ENCODE measurements at regions not wholly inside any gene's neighbourhood (a gene's known extent, or its start where the extent isn't known, plus 50 kb on each side); places are given as distances from the start of the nearest gene placed in this dataset.

DNA sequence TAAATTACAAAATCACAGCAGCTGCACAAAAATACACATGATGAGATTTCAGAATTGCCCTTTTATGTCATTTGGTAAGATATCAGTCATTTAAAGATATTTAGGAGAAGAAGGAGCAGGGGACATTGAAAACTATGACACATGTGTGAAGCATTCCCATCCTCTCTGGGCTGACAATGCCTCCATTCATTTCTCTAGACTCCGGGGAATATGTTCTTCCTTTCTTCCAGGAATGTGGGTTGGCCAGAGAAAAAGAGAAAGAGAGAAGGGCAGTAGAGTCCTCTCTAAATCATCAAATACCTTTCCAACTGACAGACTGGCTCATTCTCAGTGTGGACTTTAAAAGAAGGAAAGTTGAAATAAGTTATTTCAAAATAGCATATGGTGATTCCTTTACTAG, 205.6 kb upstream of the ADAMTSL1 start:
- intact Hi-C loops (cut with DNase I; ENCODE audit: low total_unique reads): no loop called here
- H3K4me3 ChIP-seq: no peak overlapping the region
- DNase-seq: no peak
- H3K9me3 ChIP-seq: no peaks in the 10 kb centered on the region
- in situ Hi-C loops (cut with MboI; ENCODE audit: low sequenced_read_pairs in 4 of 4): loop anchor here in 2 of 4 donors (25.0 kb wide), 2 partner anchors 169 to 1194 kb away; no protein-coding TSS in a partner anchor
- ATAC-seq: no peak
- H3K36me3 ChIP-seq: no peaks in the 10 kb centered on the region
- H3K4me1 ChIP-seq: no peaks in the 10 kb centered on the region
- H3K27me3 ChIP-seq: no peaks in the 10 kb centered on the region
- no peak overlapping the region for H3K27ac ChIP-seq
- TF ChIP-seq, protein P1, sequence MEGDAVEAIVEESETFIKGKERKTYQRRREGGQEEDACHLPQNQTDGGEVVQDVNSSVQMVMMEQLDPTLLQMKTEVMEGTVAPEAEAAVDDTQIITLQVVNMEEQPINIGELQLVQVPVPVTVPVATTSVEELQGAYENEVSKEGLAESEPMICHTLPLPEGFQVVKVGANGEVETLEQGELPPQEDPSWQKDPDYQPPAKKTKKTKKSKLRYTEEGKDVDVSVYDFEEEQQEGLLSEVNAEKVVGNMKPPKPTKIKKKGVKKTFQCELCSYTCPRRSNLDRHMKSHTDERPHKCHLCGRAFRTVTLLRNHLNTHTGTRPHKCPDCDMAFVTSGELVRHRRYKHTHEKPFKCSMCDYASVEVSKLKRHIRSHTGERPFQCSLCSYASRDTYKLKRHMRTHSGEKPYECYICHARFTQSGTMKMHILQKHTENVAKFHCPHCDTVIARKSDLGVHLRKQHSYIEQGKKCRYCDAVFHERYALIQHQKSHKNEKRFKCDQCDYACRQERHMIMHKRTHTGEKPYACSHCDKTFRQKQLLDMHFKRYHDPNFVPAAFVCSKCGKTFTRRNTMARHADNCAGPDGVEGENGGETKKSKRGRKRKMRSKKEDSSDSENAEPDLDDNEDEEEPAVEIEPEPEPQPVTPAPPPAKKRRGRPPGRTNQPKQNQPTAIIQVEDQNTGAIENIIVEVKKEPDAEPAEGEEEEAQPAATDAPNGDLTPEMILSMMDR (IDR thresholded peaks at IDR 0.05 in 4 of 5, conservative IDR thresholded peaks at IDR 0.05 in 1 of 5): no peak
- TF ChIP-seq POLR2A (IDR thresholded peaks at IDR 0.05): no peak

DNA sequence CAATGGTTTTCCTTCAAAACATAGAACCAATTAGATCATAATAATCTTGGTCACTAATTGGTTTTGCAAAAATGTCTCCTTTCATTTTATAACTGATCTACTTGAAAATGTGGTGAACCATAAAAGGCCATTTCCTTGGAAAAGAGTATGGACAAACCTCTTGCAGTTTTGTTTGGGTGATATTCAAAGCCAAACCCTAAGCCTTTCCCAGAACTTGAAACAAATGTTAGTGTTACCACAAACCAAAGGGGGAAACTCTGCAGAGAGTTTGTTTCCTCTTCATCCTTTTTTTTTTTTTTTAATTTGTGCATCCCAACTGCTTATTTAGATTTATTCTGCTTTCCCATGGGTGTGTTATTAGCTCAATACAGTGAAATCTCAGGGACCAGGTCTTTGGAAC, 204.4 kb upstream of the ADAMTSL1 start:
- in situ Hi-C loops (cut with MboI; ENCODE audit: low sequenced_read_pairs in 4 of 4) (loop anchor here in 2 of 4 donors (25.0 kb wide), 2 partner anchors 168 to 1193 kb away; no protein-coding TSS in a partner anchor), intact Hi-C loops (cut with DNase I; ENCODE audit: low total_unique reads) (no loop called here)
- TF ChIP-seq, protein P1 (IDR thresholded peaks at IDR 0.05 in 4 of 5, conservative IDR thresholded peaks at IDR 0.05 in 1 of 5): no peak
- no peak for TF ChIP-seq POLR2A (IDR thresholded peaks at IDR 0.05)
- no peaks in the 10 kb centered on the region for H3K36me3 ChIP-seq
- H3K4me1 ChIP-seq: no peaks in the 10 kb centered on the region
- H3K27ac ChIP-seq: no peak overlapping the region
- H3K4me3 ChIP-seq: no peak overlapping the region
- DNase-seq: no peak
- no peak for ATAC-seq
- H3K27me3 ChIP-seq: no peaks in the 10 kb centered on the region
- no peaks in the 10 kb centered on the region for H3K9me3 ChIP-seq

DNA sequence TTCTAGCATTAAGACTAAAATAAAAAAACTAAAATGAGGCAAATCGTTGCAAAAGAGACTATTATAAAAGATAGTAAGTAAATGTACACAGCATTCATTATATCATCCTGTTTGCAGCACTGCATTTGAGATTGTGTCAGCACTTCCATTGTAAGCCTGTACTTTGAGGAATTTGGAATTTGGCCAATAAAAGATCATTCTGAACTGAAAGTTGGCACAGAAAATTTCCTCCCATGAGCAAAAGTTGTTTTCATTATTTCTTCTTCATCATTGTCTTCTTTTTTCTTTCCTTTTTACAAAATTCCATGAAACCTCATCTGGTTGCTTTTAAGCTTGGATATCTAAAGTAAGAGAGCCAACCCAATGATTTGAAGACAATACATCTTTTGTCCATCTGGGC, 199.3 kb upstream of the ADAMTSL1 start:
- H3K4me1 ChIP-seq: no peaks in the 10 kb centered on the region
- DNase-seq: no peak
- H3K27me3 ChIP-seq: no peaks in the 10 kb centered on the region
- intact Hi-C loops (cut with DNase I; ENCODE audit: low total_unique reads) (no loop called here), in situ Hi-C loops (cut with MboI; ENCODE audit: low sequenced_read_pairs in 4 of 4) (loop anchor here in 2 of 4 donors (25.0 kb wide), 2 partner anchors 163 to 1188 kb away; no protein-coding TSS in a partner anchor)
- H3K4me3 ChIP-seq: no peak overlapping the region
- TF ChIP-seq, protein P1 (IDR thresholded peaks at IDR 0.05 in 4 of 5, conservative IDR thresholded peaks at IDR 0.05 in 1 of 5): no peak
- TF ChIP-seq POLR2A (IDR thresholded peaks at IDR 0.05): no peak
- H3K36me3 ChIP-seq: no peaks in the 10 kb centered on the region
- H3K27ac ChIP-seq: no peak overlapping the region
- no peak for ATAC-seq
- no peaks in the 10 kb centered on the region for H3K9me3 ChIP-seq

DNA sequence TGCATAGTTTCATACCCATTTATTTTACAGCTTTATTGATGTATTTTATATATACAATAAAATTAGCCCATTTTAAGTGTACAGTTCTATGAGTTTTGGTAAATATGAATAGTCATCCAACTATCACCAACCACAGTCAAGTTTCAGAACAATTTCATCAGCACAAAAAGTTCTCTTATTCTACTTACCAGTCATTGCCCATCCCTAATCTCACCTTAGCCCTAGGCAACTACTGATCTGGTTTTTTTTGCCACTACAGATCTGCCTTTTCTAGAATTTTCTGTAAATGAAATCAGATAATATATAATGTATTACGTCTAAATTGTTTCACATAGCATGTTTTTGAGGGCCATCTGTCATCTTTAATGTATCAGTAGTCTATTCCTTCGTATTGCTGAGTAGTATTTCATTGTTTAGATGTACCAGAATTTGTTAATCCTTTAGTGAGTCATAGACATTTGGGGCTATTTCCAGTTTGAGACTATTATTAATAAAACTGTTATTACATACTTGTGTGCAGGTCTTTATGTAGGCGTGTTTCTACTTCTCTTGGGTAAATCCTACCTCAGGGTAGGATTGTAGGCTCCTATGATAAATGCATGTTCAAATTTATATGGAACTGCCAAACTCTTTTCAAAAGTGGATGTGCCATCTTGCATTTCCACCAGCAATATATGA, 198.5 kb upstream of the ADAMTSL1 start:
- no peaks in the 10 kb centered on the region for H3K27me3 ChIP-seq
- intact Hi-C loops (cut with DNase I; ENCODE audit: low total_unique reads) (no loop called here), in situ Hi-C loops (cut with MboI; ENCODE audit: low sequenced_read_pairs in 4 of 4) (no loop called here)
- ATAC-seq (no peak), DNase-seq (no peak)
- H3K4me1 ChIP-seq: no peaks in the 10 kb centered on the region
- no peak overlapping the region for H3K27ac ChIP-seq
- TF ChIP-seq POLR2A (IDR thresholded peaks at IDR 0.05): no peak
- TF ChIP-seq, protein P1 (IDR thresholded peaks at IDR 0.05 in 4 of 5, conservative IDR thresholded peaks at IDR 0.05 in 1 of 5): no peak
- no peaks in the 10 kb centered on the region for H3K9me3 ChIP-seq
- no peak overlapping the region for H3K4me3 ChIP-seq
- H3K36me3 ChIP-seq: no peaks in the 10 kb centered on the region
